Heart right ventricle (tissue), 16 donors: ENCODE measurements at regions not wholly inside any gene's neighbourhood (a gene's known extent, or its start where the extent isn't known, plus 50 kb on each side); places are given as distances from the start of the nearest gene placed in this dataset.

ENCODE experiments used
- ATAC-seq, 8 donors: fragments of 200-7000 bp; cut with Tn5 transposase; one replicate each; pipeline ENCODE4 v1.9.1; 2020; ENCODE audit warnings: mild to moderate bottlenecking in 8 of 8, moderate library complexity in 8 of 8, moderate number of reproducible peaks in 1 of 8
- DNase-seq, 2 donors: peaks; one replicate each; pipeline ENCODE4 v3.0.0-alpha.2; 2020
- H3K27ac ChIP-seq, 10 donors: fragments of 200-600 bp; sonication (generic) in 2 of 10; one replicate each; pipeline versions ENCODE4 v1.5.0 to v1.8.0; 2020 to 2022; ENCODE audit warnings: mild to moderate bottlenecking in 3 of 10
- H3K27me3 ChIP-seq, 7 donors: fragments of 200-600 bp; one replicate each; pipeline ENCODE4 v1.8.0; 2021 to 2022; ENCODE audit warnings: mild to moderate bottlenecking in 2 of 7
- H3K36me3 ChIP-seq, 9 donors: fragments of 200-600 bp; sonication (generic) in 1 of 9; one replicate each; pipeline versions ENCODE4 v1.5.0 to v1.8.0; 2020 to 2022; ENCODE audit warnings: mild to moderate bottlenecking in 2 of 9
- H3K4me1 ChIP-seq, 9 donors: fragments of 200-600 bp; sonication (generic) in 1 of 9; one replicate each; pipeline versions ENCODE4 v1.5.0 to v1.8.0; 2020 to 2022; ENCODE audit warnings: mild to moderate bottlenecking in 4 of 9
- H3K4me3 ChIP-seq, 10 donors: fragments of 200-600 bp; sonication (generic) in 2 of 10; one replicate each; pipeline versions ENCODE4 v1.5.0 to v1.8.0; 2020 to 2022; ENCODE audit warnings: mild to moderate bottlenecking in 7 of 10, moderate library complexity in 2 of 10
- H3K9me3 ChIP-seq, 11 donors: fragments of 200-600 bp in 10 of 11; sonication (generic) in 2 of 11; one replicate each; pipeline versions ENCODE4 v1.5.0 to v1.8.0; 2013 to 2022; ENCODE audit warnings: mild to moderate bottlenecking in 2 of 11, control low read depth in 1 of 11, moderate library complexity in 1 of 11
- CTCF ChIP-seq, 9 donors: fragments of 200-600 bp; sonication (generic) in 2 of 9; IDR thresholded peaks; one replicate each; pipeline versions ENCODE4 v1.5.0 to v1.8.0; 2021 to 2022; ENCODE audit warnings: antibody characterized with exemption in 9 of 9, mild to moderate bottlenecking in 5 of 9, moderate library complexity in 1 of 9
- WGBS, 2 donors: extraction: QIAGEN DNeasy Blood & Tissue Kit; methylation state at CpG; one replicate each; pipeline ENCODE4 v1.1.7; 2013; ENCODE audit warnings: inconsistent platforms in 1 of 2; 5-methylcytosine and 5-hydroxymethylcytosine counted together
- intact Hi-C, 10 donors: fragments of 100-400 bp; cut with DNase I; formaldehyde crosslinking; loops; one replicate each; pipeline versions ENCODE4 v1.11.1 to v1.14.2; 2022
- donor health status: Arrhythmogenic right ventricular cardiomyopathy.
- donor health status: ischemic (EF 13 %, LVEDD 7.1; RV severe dilation, severe dysfunction).
- donor health status: healthy with polysubstance abuse.
- donor health status: DM: no; HTN: yes; CAD: no.
- donor health status: DM: no; HTN: no; CAD: no.
- donor health status: ischemic (EF 25% LVEDD 6.9; RV normal size, moderate dysfunction).
- donor health status: ischemic (EF 25% LVEDD 5.7; RV mildly dilated, moderate dysfunction).
- donor health status: healthy.
- donor health status: DM: yes; HTN: yes; CAD: no.
- donor health status: Ischemic cardiomyopathy.
- donor health status: ischemic (EF 35%, LVEDD 5.7; RV mildly dilated, moderate dysfunction).
- donor health status: nonischemic (EF 11% LVEDD 7.7; RV severe dilation, severe dysfunction).
- donor health status: DM: yes; HTN: yes; CAD: no.
- donor health status: PGD.
- donor health status: ischemic (EF 29% LVEDD 5.4; RV normal size, mild dysfunction).
- donor health status: nonischemic (EF 23%, LVEDD 6.1; RV moderate dilation, normal function).

- 92% methylated on average over 3 of the region's 3 CpGs for WGBS, 2 donors
- no peak for ATAC-seq
- TF ChIP-seq CTCF (IDR thresholded peaks at IDR 0.05) = no peak
Measured at GRCh38 chr20:48146308-48146707, 361.0 kb upstream of the SULF2 start.

GRCh38 chr20:48143435-48144081 lies 358.3 kb upstream of the SULF2 start:
- DNase-seq (no peak), ATAC-seq (no peak)
- Histone ChIP-seq H3K4me3 (no peak overlapping the region), H3K9me3 (peaks cover 0 to 17% (median 7%) of the 10 kb centered on the region in 11 donors), H3K27ac (no peak overlapping the region), H3K4me1 (peaks cover 0 to 3% (median 0%) of the 10 kb centered on the region in 9 donors), H3K36me3 (no peaks in the 10 kb centered on the region), H3K27me3 (peaks cover 0 to 32% (median 8%) of the 10 kb centered on the region in 7 donors)
- intact Hi-C loops = no loop called here
- no peak for TF ChIP-seq CTCF (IDR thresholded peaks at IDR 0.05)
- WGBS, 2 donors = 81 to 83% methylated on average over 10 of the region's 10 CpGs

More at GRCh38 chr20:48146308-48146707, 361.0 kb upstream of the SULF2 start:
- no peak for DNase-seq
- H3K36me3 ChIP-seq = no peaks in the 10 kb centered on the region
- peaks cover 0 to 11% (median 5%) of the 10 kb centered on the region in 11 donors for H3K9me3 ChIP-seq
- no peak overlapping the region for H3K4me3 ChIP-seq
- no peaks in the 10 kb centered on the region for H3K4me1 ChIP-seq
- intact Hi-C loops = no loop called here
- no peak overlapping the region for H3K27ac ChIP-seq
- H3K27me3 ChIP-seq = peaks cover 0 to 26% (median 0%) of the 10 kb centered on the region in 7 donors

GRCh38 chr20:48142516-48142773 lies 357.2 kb upstream of the SULF2 start:
- H3K27me3 ChIP-seq = peaks cover 0 to 38% (median 8%) of the 10 kb centered on the region in 7 donors
- H3K4me3 ChIP-seq = no peak overlapping the region
- H3K27ac ChIP-seq = no peak overlapping the region
- TF ChIP-seq CTCF (IDR thresholded peaks at IDR 0.05) = no peak
- ATAC-seq = no peak
- intact Hi-C loops = no loop called here
- no peak for DNase-seq
- H3K4me1 ChIP-seq = peaks cover 0 to 3% (median 0%) of the 10 kb centered on the region in 9 donors
- H3K9me3 ChIP-seq = peaks cover 0 to 17% (median 7%) of the 10 kb centered on the region in 11 donors
- WGBS, 2 donors = 77 to 88% methylated on average over 6 of the region's 6 CpGs
- no peaks in the 10 kb centered on the region for H3K36me3 ChIP-seq

- Histone ChIP-seq H3K27ac (no peak overlapping the region), H3K27me3 (peaks cover 0 to 44% (median 8%) of the 10 kb centered on the region in 7 donors), H3K4me3 (no peak overlapping the region), H3K9me3 (peaks cover 0 to 17% (median 7%) of the 10 kb centered on the region in 11 donors), H3K36me3 (no peaks in the 10 kb centered on the region), H3K4me1 (peaks cover 0 to 3% (median 0%) of the 10 kb centered on the region in 9 donors)
- 77 to 92% methylated on average over 5 of the region's 5 CpGs for WGBS, 2 donors
- ATAC-seq = no peak
- intact Hi-C loops = no loop called here
- no peak for TF ChIP-seq CTCF (IDR thresholded peaks at IDR 0.05)
- no peak for DNase-seq
Measured at GRCh38 chr20:48141660-48142515, 356.6 kb upstream of the SULF2 start.
